Right atrium auricular region (tissue), 2 donors: ENCODE measurements at regions not wholly inside any gene's neighbourhood (a gene's known extent, or its start where the extent isn't known, plus 50 kb on each side); places are given as distances from the start of the nearest gene placed in this dataset.

Source experiments
- DNase-seq: peaks from one replicate; pipeline ENCODE4 v3.0.0-alpha.2; 2019; ENCODE audit warnings: low spot score
- H3K27ac ChIP-seq, 2 donors: fragments of 200-600 bp; sonication (generic); 1 replicate in 1 of 2; 2 replicates in 1 of 2; pipeline ENCODE4 v1.5.1; 2016 to 2019
- H3K27me3 ChIP-seq, 2 donors: fragments of 200-600 bp; sonication (generic); one replicate each; pipeline versions ENCODE4 v1.5.1 to v1.6.0; 2017 to 2019
- H3K36me3 ChIP-seq: fragments of 200-600 bp; sonication (generic); one replicate; pipeline ENCODE4 v1.5.1; 2016
- H3K4me1 ChIP-seq, 2 donors: fragments of 200-600 bp; sonication (generic); one replicate each; pipeline versions ENCODE4 v1.5.1 to v1.6.0; 2017 to 2019
- H3K4me3 ChIP-seq, 2 donors: fragments of 200-600 bp; sonication (generic); 1 replicate in 1 of 2; 2 replicates in 1 of 2; pipeline ENCODE4 v1.5.1; 2017 to 2019; ENCODE audit warnings: mild to moderate bottlenecking in 1 of 2, moderate library complexity in 1 of 2
- H3K9me3 ChIP-seq, 2 donors: fragments of 200-600 bp; sonication (generic); one replicate each; pipeline ENCODE4 v1.5.1; 2019
- CTCF ChIP-seq, 2 donors: fragments of 200-600 bp; sonication (generic); IDR thresholded peaks; one replicate each; pipeline ENCODE4 v1.5.1; 2019; ENCODE audit warnings: antibody characterized with exemption in 2 of 2

GRCh38 chr6:142665393-142665792 lies 279.6 kb downstream of the HIVEP2 start:
- Histone ChIP-seq H3K9me3 (peaks cover 0 to 6% of the 10 kb centered on the region in 2 donors), H3K27ac (no peak overlapping the region), H3K4me3 (no peak overlapping the region), H3K27me3 (no peaks in the 10 kb centered on the region), H3K4me1 (no peaks in the 10 kb centered on the region), H3K36me3 (no peaks in the 10 kb centered on the region)
- DNase-seq = no peak
- no peak for TF ChIP-seq CTCF (IDR thresholded peaks at IDR 0.05)

- Histone ChIP-seq H3K36me3 (no peaks in the 10 kb centered on the region), H3K4me1 (no peaks in the 10 kb centered on the region), H3K9me3 (peaks cover 0 to 6% of the 10 kb centered on the region in 2 donors), H3K27ac (no peak overlapping the region), H3K4me3 (no peak overlapping the region), H3K27me3 (no peaks in the 10 kb centered on the region)
- no peak for DNase-seq
- TF ChIP-seq CTCF (IDR thresholded peaks at IDR 0.05) = no peak
Observed at GRCh38 chr6:142666599-142667185, 278.3 kb downstream of the HIVEP2 start.

GRCh38 chr6:142669471-142670351 lies 275.3 kb downstream of the HIVEP2 start:
- H3K4me3 ChIP-seq = no peak overlapping the region
- no peaks in the 10 kb centered on the region for H3K9me3 ChIP-seq
- H3K4me1 ChIP-seq = no peaks in the 10 kb centered on the region
- no peaks in the 10 kb centered on the region for H3K27me3 ChIP-seq
- no peak for DNase-seq
- no peaks in the 10 kb centered on the region for H3K36me3 ChIP-seq
- no peak for TF ChIP-seq CTCF (IDR thresholded peaks at IDR 0.05)
- no peak overlapping the region for H3K27ac ChIP-seq

- Histone ChIP-seq H3K27ac (no peak overlapping the region), H3K4me1 (no peaks in the 10 kb centered on the region), H3K9me3 (no peaks in the 10 kb centered on the region), H3K4me3 (no peak overlapping the region), H3K36me3 (no peaks in the 10 kb centered on the region), H3K27me3 (no peaks in the 10 kb centered on the region)
- DNase-seq = no peak
- TF ChIP-seq CTCF (IDR thresholded peaks at IDR 0.05) = no peak
Observed at GRCh38 chr6:142671791-142672190, 273.2 kb downstream of the HIVEP2 start.

- Histone ChIP-seq H3K4me1 (peaks cover 0 to 2% of the 10 kb centered on the region in 2 donors), H3K27ac (no peak overlapping the region), H3K27me3 (no peaks in the 10 kb centered on the region), H3K4me3 (no peak overlapping the region), H3K36me3 (no peaks in the 10 kb centered on the region), H3K9me3 (no peaks in the 10 kb centered on the region)
- no peak for TF ChIP-seq CTCF (IDR thresholded peaks at IDR 0.05)
- DNase-seq = no peak
Observed at GRCh38 chr6:142675517-142675916, 269.5 kb downstream of the HIVEP2 start.
